CD4-positive, alpha-beta T cell treated with Interleukin-12 subunit alpha and Interleukin-12 subunit beta, for 1 hour (primary cell): ENCODE measurements at regions not wholly inside any gene's neighbourhood (a gene's known extent, or its start where the extent isn't known, plus 50 kb on each side); places are given as distances from the start of the nearest gene placed in this dataset.

ENCODE experiments used
- DNase-seq: peaks from one replicate; pipeline ENCODE4 v3.0.0-alpha.2; 2020

- no peak for DNase-seq
Measured at GRCh38 chr2:83596592-83597282, 862.3 kb downstream of the SUCLG1 start.

- DNase-seq = no peak
Measured at GRCh38 chr2:83595926-83596325, 863.2 kb downstream of the SUCLG1 start.

GRCh38 chr2:83595121-83595690, 863.9 kb downstream of the SUCLG1 start:
- DNase-seq = no peak

DNA sequence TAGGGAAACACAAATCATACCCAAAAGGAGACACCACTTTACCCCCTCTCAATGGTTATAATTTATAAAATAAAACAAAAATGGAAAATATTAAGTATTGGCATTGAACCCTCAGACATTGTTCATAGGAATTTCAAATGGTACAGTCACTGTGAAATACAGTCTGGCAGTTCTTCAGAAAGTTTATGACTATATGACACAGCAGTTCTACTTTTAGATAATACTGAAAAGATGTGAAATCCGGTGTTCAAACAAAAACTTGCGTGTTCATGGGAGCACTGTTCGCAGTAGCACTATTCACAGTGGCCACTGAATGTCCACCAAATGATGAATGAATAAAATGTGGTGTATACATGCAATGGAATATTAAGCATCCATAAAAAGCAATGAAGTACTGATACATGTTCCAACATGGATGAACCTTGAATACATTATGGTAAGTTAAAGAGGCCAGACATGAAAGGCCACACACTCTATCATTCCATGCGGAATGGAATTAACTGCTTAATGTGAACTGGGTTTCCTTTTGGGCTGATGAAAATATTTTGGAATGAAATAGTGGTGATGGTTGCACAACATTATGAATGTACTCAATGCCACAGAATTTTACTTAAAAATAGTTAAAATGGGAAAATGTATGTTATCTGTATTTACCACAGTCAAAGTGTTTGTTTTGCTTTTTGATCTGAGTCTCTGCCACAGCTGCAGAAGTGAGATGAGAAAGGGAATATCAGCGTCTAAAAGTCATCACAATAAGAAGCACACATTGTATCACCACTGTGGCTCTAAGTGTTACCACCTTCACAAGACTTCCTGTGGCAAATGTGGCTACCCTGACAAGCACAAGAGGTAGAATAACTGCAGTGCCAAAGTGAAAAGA, 864.6 kb downstream of the SUCLG1 start:
- DNase-seq = no peak

DNA sequence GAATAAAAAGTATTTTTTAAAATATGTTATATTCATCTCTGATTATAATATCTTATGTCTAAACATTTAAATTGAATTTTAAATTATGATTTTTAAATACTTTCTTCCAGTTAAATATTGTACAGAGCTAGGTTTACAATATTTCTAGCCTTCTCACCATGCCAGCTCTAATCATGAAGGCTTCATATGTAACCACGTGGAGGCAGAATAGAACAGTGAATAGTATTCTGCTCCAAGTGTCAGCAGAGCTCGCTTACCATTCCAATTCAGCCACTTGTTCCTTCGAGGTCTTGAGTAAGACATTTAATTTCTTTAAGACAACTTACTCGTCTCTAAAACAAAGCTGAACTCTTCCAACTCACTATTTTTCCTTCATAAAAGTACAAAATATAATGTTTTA, 871.8 kb downstream of the SUCLG1 start:
- no peak for DNase-seq

- DNase-seq = no peak
Measured at GRCh38 chr2:83585250-83585649, 873.8 kb downstream of the SUCLG1 start.

GRCh38 chr2:83584672-83585071, 874.4 kb downstream of the SUCLG1 start:
- no peak for DNase-seq

GRCh38 chr2:83582589-83582988, 876.5 kb downstream of the SUCLG1 start:
- DNase-seq = no peak

DNA sequence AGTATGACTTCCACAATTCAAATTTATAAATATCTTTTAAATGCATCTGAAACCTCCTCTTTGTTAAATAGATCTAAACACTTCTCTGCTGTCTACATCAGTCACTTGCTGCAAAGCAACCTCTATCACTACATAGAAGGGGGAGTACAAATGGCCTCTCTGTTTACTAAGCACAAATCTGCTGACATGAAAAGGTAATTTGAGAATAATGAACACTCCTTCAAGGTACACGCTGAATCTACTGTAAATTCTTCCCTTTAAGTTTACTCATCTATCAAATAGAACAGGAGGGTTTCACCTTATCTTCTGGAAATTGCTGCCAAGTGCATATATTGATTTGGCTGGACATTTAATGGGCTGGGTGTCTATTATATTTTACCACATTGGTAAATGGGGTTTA, 879.6 kb downstream of the SUCLG1 start:
- no peak for DNase-seq

DNA sequence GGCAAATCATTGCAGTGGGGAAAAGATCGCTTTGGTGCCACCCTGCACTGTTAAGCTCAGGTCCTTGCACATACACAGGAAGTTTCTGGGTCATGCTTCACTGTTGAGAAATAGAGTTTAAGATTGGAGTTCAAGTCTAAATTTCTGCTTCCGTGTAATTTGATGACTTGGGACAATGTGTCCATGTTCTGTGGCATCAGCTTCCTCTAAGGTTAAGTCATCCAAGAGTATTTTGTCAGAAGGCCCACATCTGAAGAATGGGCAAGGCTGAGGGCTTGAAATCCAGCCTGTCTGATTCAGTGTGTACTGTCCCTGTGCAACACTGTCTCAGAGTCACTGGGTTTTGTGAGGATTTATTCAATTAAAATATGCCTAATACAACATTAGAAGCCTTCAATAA, 880.7 kb downstream of the SUCLG1 start:
- DNase-seq = no peak

- no peak for DNase-seq
Measured at GRCh38 chr2:83574614-83575013, 884.5 kb downstream of the SUCLG1 start.

- no peak for DNase-seq
Measured at GRCh38 chr2:83573060-83573459, 886.0 kb downstream of the SUCLG1 start.

DNA sequence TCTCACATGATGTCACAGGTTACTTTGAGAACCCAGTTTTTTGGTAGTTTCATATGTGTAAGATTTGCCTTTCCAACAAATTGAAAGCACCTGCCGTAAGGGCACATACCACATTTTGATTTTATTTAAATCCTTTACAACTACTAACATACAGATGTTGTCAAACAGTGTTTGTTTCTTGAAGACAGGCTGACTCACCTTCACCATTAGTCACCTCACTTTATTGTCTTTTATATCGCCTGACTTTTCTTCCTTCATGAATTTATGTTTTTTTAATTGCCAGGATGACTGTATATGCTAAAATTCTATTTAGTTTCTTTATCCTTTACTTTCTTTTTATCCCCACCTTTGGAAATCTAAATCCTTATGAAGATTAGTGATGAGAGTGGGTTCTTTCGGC, 886.7 kb downstream of the SUCLG1 start:
- no peak for DNase-seq

DNA sequence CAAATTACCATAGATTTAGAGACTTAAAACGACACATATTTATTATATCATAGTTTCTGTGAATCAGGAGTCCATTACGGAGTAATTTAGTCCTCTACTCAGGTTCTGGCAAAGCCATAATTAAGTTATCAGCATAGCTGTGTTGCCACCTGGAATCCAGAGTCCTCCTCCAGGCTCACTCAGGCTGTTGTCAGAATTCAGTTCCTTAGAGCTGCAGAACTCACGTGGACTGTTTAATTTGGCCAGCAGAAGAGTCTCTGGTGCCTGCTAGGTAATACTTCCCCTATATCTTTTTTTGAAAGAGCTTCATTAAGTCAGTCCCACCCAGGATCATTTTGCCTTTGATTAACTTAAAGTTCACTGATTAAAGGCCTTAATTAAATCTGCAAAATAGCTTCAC, 891.5 kb downstream of the SUCLG1 start:
- DNase-seq = no peak

GRCh38 chr2:83565626-83566025, 893.5 kb downstream of the SUCLG1 start:
- no peak for DNase-seq

DNA sequence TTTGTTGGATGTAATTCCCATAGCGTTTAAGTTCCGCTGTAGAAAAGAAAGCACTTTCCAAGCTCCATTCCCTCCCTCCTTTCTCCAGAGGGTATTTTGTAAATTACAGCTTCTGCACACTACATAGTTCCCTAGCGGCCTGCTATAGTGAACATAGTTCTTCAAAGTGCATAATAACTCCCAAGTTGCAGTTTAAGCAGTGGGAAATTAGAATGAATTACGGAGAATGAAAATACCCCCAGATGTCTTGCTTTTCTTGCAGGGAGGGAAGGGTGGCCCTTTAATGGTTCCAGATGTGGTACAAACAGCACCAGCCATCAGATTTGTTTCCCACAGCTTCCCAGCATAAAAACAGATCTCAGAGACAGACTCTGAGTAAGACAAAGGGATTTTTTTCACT, 893.9 kb downstream of the SUCLG1 start:
- DNase-seq = no peak

GRCh38 chr2:83561592-83561991, 897.5 kb downstream of the SUCLG1 start:
- no peak for DNase-seq

GRCh38 chr2:83536556-83536955, 922.5 kb downstream of the SUCLG1 start:
- no peak for DNase-seq

GRCh38 chr2:83534416-83534815, 924.7 kb downstream of the SUCLG1 start:
- no peak for DNase-seq

GRCh38 chr2:83531206-83531826, 927.8 kb downstream of the SUCLG1 start:
- DNase-seq = no peak

- no peak for DNase-seq
Measured at GRCh38 chr2:83528767-83529166, 930.3 kb downstream of the SUCLG1 start.

DNA sequence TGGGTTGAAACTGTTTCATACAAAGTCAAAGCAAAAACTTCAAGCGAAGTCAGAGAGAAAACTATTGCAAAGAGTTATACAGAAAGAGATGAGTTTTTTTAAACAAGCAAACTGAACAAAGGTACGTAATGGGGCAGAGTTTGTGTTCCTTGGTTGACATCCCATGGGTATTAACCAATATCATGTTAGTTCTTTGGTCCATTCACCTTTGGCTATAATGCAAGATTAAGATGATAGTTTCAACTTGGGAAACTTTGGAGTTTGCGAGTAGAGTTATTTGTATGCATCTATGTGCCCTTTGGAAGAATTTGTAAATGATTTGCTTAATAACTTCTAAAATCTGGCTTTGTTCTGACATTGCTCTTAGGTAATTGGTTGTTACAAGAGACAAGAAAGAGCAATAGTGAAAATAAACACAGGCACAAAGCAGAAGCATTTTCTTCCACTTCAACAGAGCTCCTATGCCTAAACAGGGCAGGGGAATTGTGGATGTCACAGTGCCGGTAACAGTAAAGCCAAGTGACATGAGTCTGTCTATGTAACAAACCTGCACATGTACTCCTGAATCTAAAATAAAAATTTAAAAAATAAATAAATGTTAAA, 936.1 kb downstream of the SUCLG1 start:
- no peak for DNase-seq

DNA sequence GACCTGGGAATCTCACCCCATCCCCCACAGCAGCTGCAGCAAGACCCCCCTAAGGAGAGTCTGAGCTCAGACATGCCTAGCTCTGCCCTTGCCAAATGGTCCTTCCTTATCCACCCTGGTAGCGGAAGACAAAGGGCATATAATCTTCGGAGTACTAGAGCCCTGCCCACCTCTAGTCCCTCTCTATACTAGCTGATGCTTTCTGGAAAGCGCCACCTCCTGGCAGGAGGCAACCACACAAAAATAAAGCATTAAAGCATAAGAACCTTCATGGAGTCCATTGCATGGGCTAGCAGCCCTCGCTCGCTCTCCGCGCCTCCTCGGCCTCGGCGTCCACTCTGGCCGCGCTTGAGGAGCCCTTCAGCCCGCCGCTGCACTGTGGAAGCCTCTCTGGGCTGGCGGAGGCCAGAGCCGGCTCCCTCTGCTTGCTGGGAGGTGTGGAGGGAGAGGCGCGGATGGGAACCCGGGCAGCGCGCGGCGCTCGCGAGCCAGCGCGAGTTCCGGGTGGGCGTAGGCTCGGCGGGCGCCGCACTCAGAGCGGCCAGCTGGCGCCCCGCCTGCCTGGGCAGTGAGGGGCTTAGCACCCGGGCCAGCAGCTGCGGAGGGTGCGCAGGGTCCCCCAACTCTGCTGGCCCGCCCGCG, 941.2 kb downstream of the SUCLG1 start:
- no peak for DNase-seq
